Mesenchymal stem cell (in vitro differentiated cells and primary cell): ENCODE measurements at regions not wholly inside any gene's neighbourhood (a gene's known extent, or its start where the extent isn't known, plus 50 kb on each side); places are given as distances from the start of the nearest gene placed in this dataset.

Experiments used
- DNase-seq: peaks from one replicate; pipeline ENCODE4 v3.0.0-alpha.2; 2013
- H2AFZ ChIP-seq: one replicate; pipeline ENCODE4 v1.6.1; 2013; ENCODE audit warnings: low read depth, mild to moderate bottlenecking, control low read depth, inconsistent platforms, low read length, moderate library complexity
- H2AK5ac ChIP-seq: 2 replicates; pipeline ENCODE4 v1.6.1; 2013; ENCODE audit warnings: low read length, moderate library complexity, mild to moderate bottlenecking, inconsistent platforms; ENCODE audit not compliant: severe bottlenecking
- H2BK120ac ChIP-seq: one replicate; pipeline ENCODE4 v1.6.1; 2013; ENCODE audit warnings: low read depth, mild to moderate bottlenecking, inconsistent platforms, low read length, moderate library complexity
- H2BK12ac ChIP-seq, 2 experiments: one replicate each; pipeline ENCODE4 v1.6.1; 2013; ENCODE audit warnings: inconsistent platforms in 2 of 2, low read length in 2 of 2, mild to moderate bottlenecking in 2 of 2, moderate library complexity in 2 of 2, control low read depth in 1 of 2
- H2BK15ac ChIP-seq: one replicate; pipeline ENCODE4 v1.6.1; 2013; ENCODE audit warnings: mild to moderate bottlenecking, low read depth, inconsistent platforms; ENCODE audit not compliant: poor library complexity, severe bottlenecking
- H2BK5ac ChIP-seq: 2 replicates; pipeline ENCODE4 v1.6.1; 2013; ENCODE audit warnings: low read depth, mild to moderate bottlenecking, low read length, control low read depth, inconsistent platforms; ENCODE audit not compliant: poor library complexity, severe bottlenecking
- H3K14ac ChIP-seq, 2 experiments: one replicate each; pipeline ENCODE4 v1.6.1; 2013; ENCODE audit warnings: inconsistent platforms in 2 of 2, low read length in 2 of 2, control low read depth in 1 of 2, mild to moderate bottlenecking in 1 of 2, moderate library complexity in 1 of 2
- H3K18ac ChIP-seq, 2 experiments: one replicate each; pipeline ENCODE4 v1.6.1; 2013; ENCODE audit warnings: inconsistent platforms in 2 of 2, low read length in 2 of 2, control low read depth in 1 of 2, low read depth in 1 of 2, mild to moderate bottlenecking in 1 of 2
- H3K23ac ChIP-seq, 2 experiments: one replicate each; pipeline ENCODE4 v1.6.1; 2013; ENCODE audit warnings: inconsistent platforms in 2 of 2, low read length in 2 of 2, mild to moderate bottlenecking in 2 of 2, moderate library complexity in 2 of 2, control low read depth in 1 of 2
- H3K27ac ChIP-seq: 2 replicates; pipeline ENCODE4 v1.5.1; 2013; ENCODE audit warnings: mild to moderate bottlenecking, moderate library complexity, low read length, control low read depth, inconsistent platforms; ENCODE audit not compliant: poor library complexity, severe bottlenecking
- H3K27me3 ChIP-seq, 2 experiments: 2 replicates each; pipeline versions ENCODE4 v1.6.1 to v1.7.0; 2013; ENCODE audit warnings: low read length in 2 of 2, mild to moderate bottlenecking in 2 of 2, moderate library complexity in 2 of 2, control low read depth in 1 of 2, inconsistent platforms in 1 of 2; ENCODE audit not compliant: control insufficient read depth in 1 of 2, insufficient read depth in 1 of 2
- H3K36me3 ChIP-seq, 2 experiments: 2 replicates each; pipeline versions ENCODE4 v1.6.1 to v1.7.0; 2013; ENCODE audit warnings: low read length in 2 of 2, control low read depth in 1 of 2, inconsistent platforms in 1 of 2, low read depth in 1 of 2, mild to moderate bottlenecking in 1 of 2; ENCODE audit not compliant: insufficient read depth in 2 of 2, control insufficient read depth in 1 of 2
- H3K4ac ChIP-seq, 2 experiments: one replicate each; pipeline ENCODE4 v1.6.1; 2013; ENCODE audit warnings: inconsistent platforms in 2 of 2, low read length in 2 of 2, mild to moderate bottlenecking in 2 of 2, moderate library complexity in 2 of 2, control low read depth in 1 of 2, low read depth in 1 of 2
- H3K4me1 ChIP-seq: 2 replicates; pipeline ENCODE4 v1.6.1; 2013; ENCODE audit warnings: low read depth, low read length, control low read depth; ENCODE audit not compliant: control insufficient read depth, insufficient read depth
- H3K4me2 ChIP-seq: 2 replicates; pipeline ENCODE4 v1.6.1; 2013; ENCODE audit warnings: low read length, mild to moderate bottlenecking, inconsistent platforms; ENCODE audit not compliant: poor library complexity, severe bottlenecking
- H3K4me3 ChIP-seq, 2 experiments: 2 replicates each; pipeline versions ENCODE4 v1.5.1 to v1.7.0; 2013; ENCODE audit warnings: low read length in 2 of 2, mild to moderate bottlenecking in 2 of 2, control low read depth in 1 of 2, low read depth in 1 of 2; ENCODE audit not compliant: insufficient read depth in 1 of 2
- H3K79me1 ChIP-seq: replicated peaks from 2 replicates; pipeline ENCODE4 v1.6.1; 2013; ENCODE audit warnings: mild to moderate bottlenecking, control low read depth, low read length, inconsistent platforms; ENCODE audit not compliant: poor library complexity, severe bottlenecking
- H3K9ac ChIP-seq: 2 replicates; pipeline ENCODE4 v1.7.0; 2013; ENCODE audit warnings: mild to moderate bottlenecking, low read length, moderate library complexity
- H3K9me3 ChIP-seq: 2 replicates; pipeline ENCODE4 v1.7.0; 2013; ENCODE audit warnings: mild to moderate bottlenecking, low read length; ENCODE audit not compliant: control insufficient read depth
- H4K8ac ChIP-seq: one replicate; pipeline ENCODE4 v1.6.1; 2013; ENCODE audit warnings: inconsistent platforms, mild to moderate bottlenecking, low read length, moderate library complexity
- H4K91ac ChIP-seq: one replicate; pipeline ENCODE4 v1.6.1; 2013; ENCODE audit warnings: mild to moderate bottlenecking, low read length, inconsistent platforms
- WGBS: methylation state at CpG from one replicate; pipeline ENCODE4 v1.1.7; 2013; ENCODE audit warnings: mixed read lengths; 5-methylcytosine and 5-hydroxymethylcytosine counted together

DNA sequence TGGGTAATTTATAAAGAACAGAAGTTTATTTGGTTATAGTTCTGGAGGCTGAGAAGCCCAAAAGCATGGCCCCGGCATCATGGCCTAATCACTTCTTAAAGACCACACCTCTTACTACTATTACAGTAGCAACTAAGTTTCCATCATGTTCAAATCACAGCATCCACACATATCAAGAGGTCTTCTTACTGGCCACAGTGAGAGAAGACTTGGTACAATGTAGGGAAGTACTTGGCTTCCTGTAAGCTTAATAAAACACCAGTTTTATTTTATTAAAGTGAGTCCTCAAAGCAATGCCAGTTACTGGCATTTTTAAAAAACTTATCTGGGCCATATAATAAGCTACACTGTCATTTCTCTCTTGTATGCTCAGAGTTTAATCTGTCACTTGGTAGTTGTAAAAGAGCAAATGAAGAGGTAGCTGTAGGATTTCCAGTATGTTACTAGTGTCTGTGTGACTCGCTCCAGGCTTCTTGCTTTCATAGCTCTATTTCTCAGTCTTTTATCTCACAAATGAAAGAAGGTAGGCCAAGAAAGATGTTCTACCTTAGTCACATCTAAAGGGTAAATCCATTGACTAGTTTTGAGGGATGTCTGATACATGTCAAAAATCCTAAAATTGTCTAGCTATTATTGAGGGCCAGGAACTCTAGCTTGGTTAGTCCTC lies 159.2 kb upstream of the CPEB2 start:
- Histone ChIP-seq H2BK120ac (no peak overlapping the region), H2AK5ac (no peak overlapping the region), H2BK5ac (no peak overlapping the region), H3K18ac (no peak overlapping the region), H3K14ac (no peak overlapping the region), H4K91ac (no peak overlapping the region), H2AFZ (no peak overlapping the region), H2BK12ac (no peak overlapping the region), H4K8ac (no peak overlapping the region), H3K27me3 (no peaks in the 10 kb centered on the region), H3K4ac (no peak overlapping the region), H3K4me1 (no peaks in the 10 kb centered on the region), H3K4me2 (no peak overlapping the region), H3K79me1 (no peaks in the 10 kb centered on the region), H3K23ac (no peak overlapping the region), H3K9ac (no peak overlapping the region), H3K9me3 (peaks cover 11% of the 10 kb centered on the region), H3K27ac (no peak overlapping the region), H3K4me3 (no peak overlapping the region), H2BK15ac (no peak overlapping the region), H3K36me3 (no peaks in the 10 kb centered on the region)
- 100% methylated on average over 1 of the region's 2 CpGs for WGBS
- no peak for DNase-seq

DNA sequence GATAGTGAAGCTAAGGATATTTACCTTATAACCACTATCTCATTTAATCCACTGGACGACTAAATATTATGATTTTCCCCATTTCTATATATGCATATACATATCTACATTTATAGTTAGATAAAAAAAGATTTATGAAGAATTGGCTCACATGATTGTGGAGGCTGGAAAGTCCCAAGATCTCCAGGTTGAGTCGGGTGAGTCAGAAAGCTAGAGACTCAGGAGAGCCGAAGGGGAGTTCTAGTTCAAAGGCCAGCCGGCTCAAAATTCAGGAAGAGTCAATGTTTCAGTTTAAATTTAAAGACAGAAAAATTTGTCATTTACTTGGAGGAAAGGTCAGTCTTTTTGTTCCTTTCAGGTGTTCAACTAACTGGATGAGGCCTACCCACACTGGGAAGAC lies 158.2 kb upstream of the CPEB2 start:
- Histone ChIP-seq H3K9ac (no peak overlapping the region), H3K4me2 (no peak overlapping the region), H3K79me1 (no peaks in the 10 kb centered on the region), H2BK120ac (no peak overlapping the region), H3K4me1 (no peaks in the 10 kb centered on the region), H3K18ac (no peak overlapping the region), H3K9me3 (peaks cover 7% of the 10 kb centered on the region), H2AFZ (no peak overlapping the region), H3K36me3 (no peaks in the 10 kb centered on the region), H3K27me3 (no peaks in the 10 kb centered on the region), H4K91ac (no peak overlapping the region), H2AK5ac (no peak overlapping the region), H3K14ac (no peak overlapping the region), H3K4ac (no peak overlapping the region), H3K4me3 (no peak overlapping the region), H3K23ac (no peak overlapping the region), H4K8ac (no peak overlapping the region), H2BK12ac (no peak overlapping the region), H3K27ac (no peak overlapping the region), H2BK5ac (no peak overlapping the region), H2BK15ac (no peak overlapping the region)
- WGBS = 94% methylated on average over 3 of the region's 4 CpGs
- no peak for DNase-seq

DNA sequence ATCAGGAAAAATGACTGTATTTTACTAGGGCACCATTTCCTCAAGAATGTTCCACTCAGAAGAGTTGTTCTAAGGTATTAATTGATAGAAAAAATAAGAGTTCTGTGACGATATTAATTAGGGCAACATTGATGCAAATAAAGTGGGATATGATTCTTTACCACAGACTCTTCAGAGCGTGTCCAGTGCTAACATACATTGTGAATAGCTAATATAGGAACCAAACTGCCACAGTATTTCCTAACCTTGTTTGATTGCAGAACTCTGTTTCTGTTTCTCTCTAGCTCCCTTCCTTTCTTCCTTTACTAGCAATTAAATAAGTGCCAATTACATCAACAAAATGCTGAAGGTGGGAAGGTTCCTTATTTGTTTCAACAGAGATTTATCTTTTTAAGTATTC lies 154.1 kb upstream of the CPEB2 start:
- H3K4me1 ChIP-seq = no peaks in the 10 kb centered on the region
- no peak overlapping the region for H3K4me2 ChIP-seq
- no peak for DNase-seq
- H2BK12ac ChIP-seq = no peak overlapping the region
- H2BK5ac ChIP-seq = no peak overlapping the region
- no peak overlapping the region for H3K4me3 ChIP-seq
- no peak overlapping the region for H3K18ac ChIP-seq
- no peak overlapping the region for H4K8ac ChIP-seq
- H3K27me3 ChIP-seq = no peaks in the 10 kb centered on the region
- H3K36me3 ChIP-seq = no peaks in the 10 kb centered on the region
- H3K9ac ChIP-seq = no peak overlapping the region
- no peak overlapping the region for H2BK120ac ChIP-seq
- H4K91ac ChIP-seq = no peak overlapping the region
- no peak overlapping the region for H3K14ac ChIP-seq
- H2AK5ac ChIP-seq = no peak overlapping the region
- H2BK15ac ChIP-seq = no peak overlapping the region
- H3K9me3 ChIP-seq = peaks cover 4% of the 10 kb centered on the region
- H3K4ac ChIP-seq = no peak overlapping the region
- no peaks in the 10 kb centered on the region for H3K79me1 ChIP-seq
- no peak overlapping the region for H2AFZ ChIP-seq
- H3K27ac ChIP-seq = no peak overlapping the region
- WGBS = 78% methylated on average over 1 of the region's 2 CpGs
- H3K23ac ChIP-seq = no peak overlapping the region

DNA sequence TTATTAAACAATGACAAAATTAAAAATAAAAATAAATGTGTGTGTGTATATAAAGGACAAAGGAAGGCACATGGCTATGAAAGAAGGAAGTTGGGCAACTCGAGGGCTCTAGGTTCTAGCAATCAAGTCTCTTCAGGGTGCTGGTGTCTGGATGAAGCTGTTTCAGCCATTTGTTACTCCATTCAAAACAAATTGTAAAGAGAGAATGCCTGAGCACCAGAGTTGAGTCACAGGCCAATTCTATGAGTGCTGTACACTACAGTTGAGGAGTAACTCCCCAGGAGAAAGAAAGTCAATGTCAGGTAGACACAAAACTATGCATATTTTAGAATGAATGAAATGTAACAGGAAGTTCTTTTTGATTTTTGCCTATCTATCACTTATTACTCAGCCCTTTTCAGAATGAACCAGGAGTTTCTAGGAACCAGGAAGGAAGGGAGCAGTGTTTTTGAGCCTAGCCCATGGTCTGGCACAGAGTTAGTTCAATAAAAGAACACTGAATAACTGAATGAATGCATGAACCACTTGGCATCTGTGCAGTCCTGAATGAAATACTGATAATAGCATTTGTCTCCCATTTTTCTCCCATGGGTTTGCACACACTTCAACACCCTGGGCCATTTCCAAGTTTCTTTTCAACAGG lies 151.7 kb upstream of the CPEB2 start:
- no peak overlapping the region for H2BK5ac ChIP-seq
- DNase-seq = no peak
- WGBS = 56% methylated on average over 1 of the region's 1 CpG

More for the DNA sequence above, 151.7 kb upstream of the CPEB2 start:
- no peak overlapping the region for H3K27ac ChIP-seq
- H4K91ac ChIP-seq = no peak overlapping the region
- H3K27me3 ChIP-seq = no peaks in the 10 kb centered on the region
- H3K4me1 ChIP-seq = peaks cover under 1% of the 10 kb centered on the region
- H3K9me3 ChIP-seq = no peaks in the 10 kb centered on the region
- no peak overlapping the region for H2BK15ac ChIP-seq
- no peak overlapping the region for H3K18ac ChIP-seq
- no peak overlapping the region for H3K14ac ChIP-seq
- H3K4me2 ChIP-seq = no peak overlapping the region
- no peak overlapping the region for H2BK12ac ChIP-seq
- no peak overlapping the region for H2AK5ac ChIP-seq
- no peak overlapping the region for H2BK120ac ChIP-seq
- H3K4me3 ChIP-seq = no peak overlapping the region
- no peak overlapping the region for H2AFZ ChIP-seq
- no peaks in the 10 kb centered on the region for H3K79me1 ChIP-seq
- no peak overlapping the region for H4K8ac ChIP-seq
- H3K23ac ChIP-seq = no peak overlapping the region
- H3K36me3 ChIP-seq = no peaks in the 10 kb centered on the region
- no peak overlapping the region for H3K4ac ChIP-seq
- no peak overlapping the region for H3K9ac ChIP-seq
